A673 (cell line): ENCODE measurements at regions not wholly inside any gene's neighbourhood (a gene's known extent, or its start where the extent isn't known, plus 50 kb on each side); places are given as distances from the start of the nearest gene placed in this dataset.

Experiments used
- BruUV-seq: library from RNA; stranded (reverse); fragments of 400-500 nt; replicated peaks from 2 replicates; lab custom pipeline; 2021; lab: Mats Ljungman, UMichigan
- CTCF ChIA-PET: fragments of 300-600 bp; sonication (Branson Sonifier 250); formaldehyde crosslinking; loops from one replicate; lab custom pipeline; 2022; ENCODE audit warnings: antibody characterized with exemption; lab: Charles Lee
- POLR2A ChIA-PET: fragments of 300-600 bp; sonication (Branson Sonifier 250); formaldehyde crosslinking; loops from one replicate; lab custom pipeline; 2022; ENCODE audit warnings: antibody characterized with exemption; ENCODE audit not compliant: low non-redundant PET; lab: Charles Lee
- DNase-seq: peaks from one replicate; pipeline ENCODE4 v3.0.0-alpha.2; 2015; ENCODE audit warnings: low spot score
- H3K27ac ChIP-seq: fragments of 200-600 bp; sonication (generic); 2 replicates; pipeline ENCODE4 v1.5.1; 2016; ENCODE audit warnings: mixed run types, low read depth, mild to moderate bottlenecking, mixed read lengths, antibody characterized with exemption, low read length; ENCODE audit not compliant: poor library complexity, severe bottlenecking
- H3K27me3 ChIP-seq: fragments of 200-600 bp; sonication (generic); replicated peaks from 2 replicates; pipeline ENCODE4 v1.6.1; 2017; ENCODE audit warnings: mixed run types, low read depth, mild to moderate bottlenecking, mixed read lengths, antibody characterized with exemption, low read length; ENCODE audit not compliant: insufficient read depth, poor library complexity
- H3K36me3 ChIP-seq: fragments of 200-600 bp; sonication (generic); 2 replicates; pipeline ENCODE4 v1.6.1; 2016; ENCODE audit warnings: mixed run types, mild to moderate bottlenecking, mixed read lengths, antibody characterized with exemption, low read length; ENCODE audit not compliant: insufficient read depth, poor library complexity, severe bottlenecking
- H3K4me1 ChIP-seq: fragments of 200-600 bp; sonication (generic); 2 replicates; pipeline ENCODE4 v1.6.1; 2017; ENCODE audit warnings: mixed run types, mild to moderate bottlenecking, mixed read lengths, antibody characterized with exemption, low read length; ENCODE audit not compliant: insufficient read depth, poor library complexity, severe bottlenecking
- H3K4me3 ChIP-seq: fragments of 200-600 bp; sonication (generic); 2 replicates; pipeline ENCODE4 v1.5.1; 2016; ENCODE audit warnings: low read depth, mixed run types, mild to moderate bottlenecking, mixed read lengths, low read length; ENCODE audit not compliant: poor library complexity, severe bottlenecking
- H3K9me3 ChIP-seq: fragments of 200-600 bp; sonication (generic); 2 replicates; pipeline ENCODE4 v1.6.1; 2016; ENCODE audit warnings: mixed run types, low read depth, mild to moderate bottlenecking, mixed read lengths, antibody characterized with exemption, low read length; ENCODE audit not compliant: poor library complexity, severe bottlenecking
- CTCF ChIP-seq: fragments of 300-800, 200-600 bp; sonication (generic); conservative IDR thresholded peaks from 2 replicates; pipeline ENCODE4 v1.5.1; 2017; ENCODE audit warnings: low read depth, mild to moderate bottlenecking, antibody characterized with exemption, low read length, moderate library complexity, mixed read lengths
- EZH2 ChIP-seq: fragments of 200-600 bp; sonication (generic); IDR thresholded peaks from 2 replicates; pipeline ENCODE4 v1.6.1; 2017; ENCODE audit warnings: borderline replicate concordance, low read depth, mild to moderate bottlenecking, mixed read lengths, antibody characterized with exemption, low read length; ENCODE audit not compliant: poor library complexity, severe bottlenecking
- intact Hi-C: fragments of 100-400 bp; cut with micrococcal nuclease; formaldehyde crosslinking; loops from one replicate; pipeline ENCODE4 v1.10.0; 2022; ENCODE audit not compliant: unreplicated experiment

GRCh38 chr6:24010133-24010532 lies 115.9 kb upstream of the NRSN1 start:
- intact Hi-C loops, result no loop called here
- H3K4me1 ChIP-seq, result no peaks in the 10 kb centered on the region
- no peak for TF ChIP-seq CTCF
- TF ChIP-seq EZH2, result no peak
- POLR2A ChIA-PET, result interaction anchor here (0.6 kb wide), 1 partner anchor 38 kb away, joined by 4 read pairs; no protein-coding TSS in a partner anchor
- no peak overlapping the region for H3K27ac ChIP-seq
- H3K9me3 ChIP-seq, result no peaks in the 10 kb centered on the region
- H3K4me3 ChIP-seq, result no peak overlapping the region
- DNase-seq, result no peak
- no TSS peak for BruUV-seq
- H3K36me3 ChIP-seq, result no peaks in the 10 kb centered on the region
- CTCF ChIA-PET, result no interaction called here
- H3K27me3 ChIP-seq, result no peaks in the 10 kb centered on the region

- Histone ChIP-seq H3K9me3 (no peaks in the 10 kb centered on the region), H3K4me3 (no peak overlapping the region), H3K27me3 (peaks cover 3% of the 10 kb centered on the region), H3K36me3 (no peaks in the 10 kb centered on the region), H3K27ac (no peak overlapping the region), H3K4me1 (no peaks in the 10 kb centered on the region)
- no peak for TF ChIP-seq EZH2
- TF ChIP-seq CTCF, result no peak
- no TSS peak for BruUV-seq
- intact Hi-C loops, result no loop called here
- DNase-seq, result no peak
- ChIA-PET POLR2A (no interaction called here), CTCF (no interaction called here)
Observed at GRCh38 chr6:24016286-24016685, 109.7 kb upstream of the NRSN1 start.

- intact Hi-C loops, result no loop called here
- H3K4me3 ChIP-seq, result no peak overlapping the region
Observed at GRCh38 chr6:24016857-24017256, 109.2 kb upstream of the NRSN1 start.

More at GRCh38 chr6:24016857-24017256, 109.2 kb upstream of the NRSN1 start:
- no peaks in the 10 kb centered on the region for H3K4me1 ChIP-seq
- no peaks in the 10 kb centered on the region for H3K9me3 ChIP-seq
- DNase-seq, result no peak
- peaks cover 9% of the 10 kb centered on the region for H3K27me3 ChIP-seq
- H3K27ac ChIP-seq, result no peak overlapping the region
- no peaks in the 10 kb centered on the region for H3K36me3 ChIP-seq
- BruUV-seq, result no TSS peak
- ChIA-PET POLR2A (interaction anchor here (0.5 kb wide), 1 partner anchor 693 kb away, joined by 4 read pairs; no protein-coding TSS in a partner anchor), CTCF (no interaction called here)
- TF ChIP-seq CTCF, result no peak
- TF ChIP-seq EZH2, result no peak
